IPS-20b (cell line): ENCODE measurements at regions not wholly inside any gene's neighbourhood (a gene's known extent, or its start where the extent isn't known, plus 50 kb on each side); places are given as distances from the start of the nearest gene placed in this dataset.

Experiments used
- H3K27ac ChIP-seq: one replicate; pipeline ENCODE4 v1.5.1; 2013; ENCODE audit warnings: low read length
- H3K27me3 ChIP-seq: 2 replicates; pipeline ENCODE4 v1.6.1; 2013; ENCODE audit warnings: mild to moderate bottlenecking, low read length, inconsistent platforms; ENCODE audit not compliant: insufficient read depth
- H3K36me3 ChIP-seq: 2 replicates; pipeline ENCODE4 v1.6.1; 2013; ENCODE audit warnings: low read depth, mild to moderate bottlenecking, inconsistent platforms, low read length, moderate library complexity; ENCODE audit not compliant: insufficient read depth
- H3K4me1 ChIP-seq: 2 replicates; pipeline ENCODE4 v1.6.1; 2013; ENCODE audit warnings: mild to moderate bottlenecking, control low read depth, inconsistent platforms, low read length, moderate library complexity; ENCODE audit not compliant: insufficient read depth
- H3K4me3 ChIP-seq: 2 replicates; pipeline ENCODE4 v1.5.1; 2013; ENCODE audit warnings: mild to moderate bottlenecking, low read length, inconsistent platforms
- H3K9ac ChIP-seq: 2 replicates; pipeline ENCODE4 v1.6.1; 2013; ENCODE audit warnings: low read depth, mild to moderate bottlenecking, inconsistent platforms, low read length, moderate library complexity
- H3K9me3 ChIP-seq: 2 replicates; pipeline ENCODE4 v1.6.1; 2013; ENCODE audit warnings: mild to moderate bottlenecking, low read depth, low read length, inconsistent platforms; ENCODE audit not compliant: insufficient read depth

GRCh38 chr18:39549144-39549543 lies 1983.5 kb upstream of the CELF4 start:
- no peak overlapping the region for H3K27ac ChIP-seq
- H3K36me3 ChIP-seq: no peaks in the 10 kb centered on the region
- no peaks in the 10 kb centered on the region for H3K9me3 ChIP-seq
- no peaks in the 10 kb centered on the region for H3K4me1 ChIP-seq
- H3K27me3 ChIP-seq: no peaks in the 10 kb centered on the region
- no peak overlapping the region for H3K9ac ChIP-seq
- no peak overlapping the region for H3K4me3 ChIP-seq

- H3K4me3 ChIP-seq: no peak overlapping the region
These were observed 1966.1 kb upstream of the CELF4 start for GRCh38 chr18:39531659-39532058.

GRCh38 chr18:39529358-39529757 lies 1963.8 kb upstream of the CELF4 start:
- Histone ChIP-seq H3K4me3 (no peak overlapping the region), H3K36me3 (no peaks in the 10 kb centered on the region), H3K9me3 (no peaks in the 10 kb centered on the region), H3K9ac (no peak overlapping the region), H3K27ac (no peak overlapping the region), H3K27me3 (no peaks in the 10 kb centered on the region), H3K4me1 (no peaks in the 10 kb centered on the region)

More at GRCh38 chr18:39531659-39532058, 1966.1 kb upstream of the CELF4 start:
- Histone ChIP-seq H3K9ac (no peak overlapping the region), H3K9me3 (no peaks in the 10 kb centered on the region), H3K4me1 (no peaks in the 10 kb centered on the region), H3K27ac (no peak overlapping the region), H3K27me3 (no peaks in the 10 kb centered on the region), H3K36me3 (no peaks in the 10 kb centered on the region)

- no peak overlapping the region for H3K4me3 ChIP-seq
- no peaks in the 10 kb centered on the region for H3K36me3 ChIP-seq
- no peaks in the 10 kb centered on the region for H3K27me3 ChIP-seq
- no peak overlapping the region for H3K9ac ChIP-seq
- no peaks in the 10 kb centered on the region for H3K4me1 ChIP-seq
- no peak overlapping the region for H3K27ac ChIP-seq
- H3K9me3 ChIP-seq: no peaks in the 10 kb centered on the region
These were observed 1961.9 kb upstream of the CELF4 start for GRCh38 chr18:39527465-39527864.

GRCh38 chr18:39524370-39524769 lies 1958.8 kb upstream of the CELF4 start:
- Histone ChIP-seq H3K4me1 (no peaks in the 10 kb centered on the region), H3K27ac (no peak overlapping the region), H3K9me3 (no peaks in the 10 kb centered on the region)

GRCh38 chr18:39523281-39523680 lies 1957.7 kb upstream of the CELF4 start:
- H3K27me3 ChIP-seq: no peaks in the 10 kb centered on the region
- no peak overlapping the region for H3K27ac ChIP-seq
- H3K4me3 ChIP-seq: no peak overlapping the region
- H3K36me3 ChIP-seq: no peaks in the 10 kb centered on the region
- H3K9me3 ChIP-seq: no peaks in the 10 kb centered on the region
- no peaks in the 10 kb centered on the region for H3K4me1 ChIP-seq
- no peak overlapping the region for H3K9ac ChIP-seq

More at GRCh38 chr18:39524370-39524769, 1958.8 kb upstream of the CELF4 start:
- no peaks in the 10 kb centered on the region for H3K27me3 ChIP-seq
- no peaks in the 10 kb centered on the region for H3K36me3 ChIP-seq
- H3K9ac ChIP-seq: no peak overlapping the region
- no peak overlapping the region for H3K4me3 ChIP-seq

- no peaks in the 10 kb centered on the region for H3K9me3 ChIP-seq
- no peaks in the 10 kb centered on the region for H3K27me3 ChIP-seq
- no peaks in the 10 kb centered on the region for H3K36me3 ChIP-seq
- H3K4me3 ChIP-seq: no peak overlapping the region
- no peak overlapping the region for H3K9ac ChIP-seq
- no peaks in the 10 kb centered on the region for H3K4me1 ChIP-seq
- no peak overlapping the region for H3K27ac ChIP-seq
These were observed 1955.6 kb upstream of the CELF4 start for GRCh38 chr18:39521164-39521563.

- Histone ChIP-seq H3K36me3 (no peaks in the 10 kb centered on the region), H3K4me1 (peaks cover 5% of the 10 kb centered on the region; the same call in 1 of the 2 replicates)
These were observed 1954.1 kb upstream of the CELF4 start for GRCh38 chr18:39519741-39520140.

GRCh38 chr18:39515299-39515698 lies 1949.7 kb upstream of the CELF4 start:
- Histone ChIP-seq H3K27me3 (no peaks in the 10 kb centered on the region), H3K9ac (no peak overlapping the region), H3K27ac (no peak overlapping the region), H3K4me3 (no peak overlapping the region), H3K4me1 (peaks cover 7% of the 10 kb centered on the region; the same call in 1 of the 2 replicates), H3K9me3 (no peaks in the 10 kb centered on the region), H3K36me3 (no peaks in the 10 kb centered on the region)

More at GRCh38 chr18:39519741-39520140, 1954.1 kb upstream of the CELF4 start:
- H3K27ac ChIP-seq: no peak overlapping the region
- H3K4me3 ChIP-seq: no peak overlapping the region
- H3K9me3 ChIP-seq: no peaks in the 10 kb centered on the region
- no peaks in the 10 kb centered on the region for H3K27me3 ChIP-seq
- H3K9ac ChIP-seq: no peak overlapping the region

GRCh38 chr18:39513186-39513585 lies 1947.6 kb upstream of the CELF4 start:
- H3K9ac ChIP-seq: no peak overlapping the region
- H3K27me3 ChIP-seq: no peaks in the 10 kb centered on the region
- H3K27ac ChIP-seq: no peak overlapping the region
- H3K36me3 ChIP-seq: no peaks in the 10 kb centered on the region
- H3K9me3 ChIP-seq: no peaks in the 10 kb centered on the region
- H3K4me3 ChIP-seq: no peak overlapping the region
- H3K4me1 ChIP-seq: peaks cover 7% of the 10 kb centered on the region; the same call in 1 of the 2 replicates

GRCh38 chr18:39506581-39507330 lies 1941.2 kb upstream of the CELF4 start:
- Histone ChIP-seq H3K4me1 (no peaks in the 10 kb centered on the region), H3K9ac (no peak overlapping the region), H3K27me3 (no peaks in the 10 kb centered on the region), H3K36me3 (no peaks in the 10 kb centered on the region), H3K9me3 (no peaks in the 10 kb centered on the region), H3K4me3 (no peak overlapping the region), H3K27ac (no peak overlapping the region)

GRCh38 chr18:39500306-39500705 lies 1934.7 kb upstream of the CELF4 start:
- H3K9me3 ChIP-seq: no peaks in the 10 kb centered on the region
- H3K4me3 ChIP-seq: no peak overlapping the region
- no peaks in the 10 kb centered on the region for H3K27me3 ChIP-seq
- H3K27ac ChIP-seq: no peak overlapping the region
- H3K4me1 ChIP-seq: peaks cover 10% of the 10 kb centered on the region; the same call in 1 of the 2 replicates
- no peak overlapping the region for H3K9ac ChIP-seq
- no peaks in the 10 kb centered on the region for H3K36me3 ChIP-seq
